AG10803 (cell line): ENCODE measurements at regions not wholly inside any gene's neighbourhood (a gene's known extent, or its start where the extent isn't known, plus 50 kb on each side); places are given as distances from the start of the nearest gene placed in this dataset.

Experiments
- DNase-seq: peaks from one replicate; pipeline ENCODE4 v3.0.0; 2010; ENCODE audit warnings: low read depth
- H3K4me3 ChIP-seq: 2 replicates; pipeline ENCODE4 v1.5.1; 2011; ENCODE audit warnings: mild to moderate bottlenecking, low read length, control low read depth
- TF ChIP-seq, protein P1 (sequence below): conservative IDR thresholded peaks from 2 replicates; pipeline ENCODE4 v1.5.1; 2011; ENCODE audit warnings: mild to moderate bottlenecking, low read length, control low read depth, inconsistent platforms

DNA sequence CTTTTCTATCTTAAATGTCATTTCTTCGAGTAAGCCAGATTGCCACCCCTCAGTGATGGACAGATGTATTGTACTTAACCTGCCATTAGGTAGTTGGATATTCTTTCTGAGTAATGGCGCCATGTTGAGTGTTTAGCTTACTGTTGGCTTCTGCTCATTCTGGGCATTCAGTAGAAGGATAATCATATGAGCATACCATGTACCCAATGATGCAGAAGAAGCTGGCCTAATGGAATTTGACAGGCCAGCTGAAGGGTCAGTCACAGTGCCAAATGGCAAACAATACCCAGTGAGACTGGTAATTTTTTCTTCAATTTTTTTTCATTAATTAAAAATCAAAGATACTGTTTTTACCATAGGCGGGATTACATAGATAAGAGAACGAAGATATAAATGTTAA is 1010.8 kb upstream of the EYS start:
- DNase-seq: no peak
- TF ChIP-seq, protein P1, sequence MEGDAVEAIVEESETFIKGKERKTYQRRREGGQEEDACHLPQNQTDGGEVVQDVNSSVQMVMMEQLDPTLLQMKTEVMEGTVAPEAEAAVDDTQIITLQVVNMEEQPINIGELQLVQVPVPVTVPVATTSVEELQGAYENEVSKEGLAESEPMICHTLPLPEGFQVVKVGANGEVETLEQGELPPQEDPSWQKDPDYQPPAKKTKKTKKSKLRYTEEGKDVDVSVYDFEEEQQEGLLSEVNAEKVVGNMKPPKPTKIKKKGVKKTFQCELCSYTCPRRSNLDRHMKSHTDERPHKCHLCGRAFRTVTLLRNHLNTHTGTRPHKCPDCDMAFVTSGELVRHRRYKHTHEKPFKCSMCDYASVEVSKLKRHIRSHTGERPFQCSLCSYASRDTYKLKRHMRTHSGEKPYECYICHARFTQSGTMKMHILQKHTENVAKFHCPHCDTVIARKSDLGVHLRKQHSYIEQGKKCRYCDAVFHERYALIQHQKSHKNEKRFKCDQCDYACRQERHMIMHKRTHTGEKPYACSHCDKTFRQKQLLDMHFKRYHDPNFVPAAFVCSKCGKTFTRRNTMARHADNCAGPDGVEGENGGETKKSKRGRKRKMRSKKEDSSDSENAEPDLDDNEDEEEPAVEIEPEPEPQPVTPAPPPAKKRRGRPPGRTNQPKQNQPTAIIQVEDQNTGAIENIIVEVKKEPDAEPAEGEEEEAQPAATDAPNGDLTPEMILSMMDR: no peak
- no peak overlapping the region for H3K4me3 ChIP-seq

DNA sequence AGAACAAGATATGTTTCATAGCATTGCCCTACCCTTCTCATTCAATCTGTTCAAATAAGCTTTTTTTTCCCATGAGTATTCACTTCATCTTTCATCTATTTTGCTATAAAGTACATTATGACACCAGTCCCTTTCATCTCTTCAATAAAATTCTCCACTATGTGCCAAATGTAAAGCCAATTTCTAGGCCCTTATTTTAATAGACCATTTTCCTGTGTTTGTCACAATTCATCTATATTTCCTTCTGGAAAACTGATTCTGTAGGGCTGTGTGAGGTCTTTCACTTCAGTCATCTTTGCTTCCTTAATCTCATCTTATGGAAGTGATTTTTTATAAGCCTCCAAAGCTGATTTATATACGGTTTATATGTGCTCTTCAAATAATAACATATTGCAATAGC is 992.4 kb upstream of the EYS start:
- no peak for DNase-seq
- H3K4me3 ChIP-seq: no peak overlapping the region
- TF ChIP-seq, protein P1: no peak

DNA sequence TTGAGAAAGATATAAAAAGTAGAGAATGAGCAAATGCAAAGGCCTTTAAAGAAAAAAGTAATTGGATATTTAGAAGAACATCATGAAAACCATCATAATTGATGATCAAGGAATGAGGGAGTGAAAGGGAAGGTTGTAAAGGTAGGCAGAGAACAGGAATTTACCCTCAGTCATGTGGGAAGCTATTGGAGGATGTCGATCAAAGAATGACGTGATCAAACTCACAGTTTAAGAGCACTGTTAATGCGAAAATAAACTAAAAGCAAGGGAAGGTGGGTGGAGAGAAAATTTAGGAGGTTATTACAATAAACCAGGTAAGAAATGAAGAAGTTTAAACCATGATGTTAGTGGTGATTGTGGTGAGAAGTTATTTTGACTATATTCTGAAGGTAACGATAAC is 982.6 kb upstream of the EYS start:
- no peak for DNase-seq
- TF ChIP-seq, protein P1: no peak
- no peak overlapping the region for H3K4me3 ChIP-seq

DNA sequence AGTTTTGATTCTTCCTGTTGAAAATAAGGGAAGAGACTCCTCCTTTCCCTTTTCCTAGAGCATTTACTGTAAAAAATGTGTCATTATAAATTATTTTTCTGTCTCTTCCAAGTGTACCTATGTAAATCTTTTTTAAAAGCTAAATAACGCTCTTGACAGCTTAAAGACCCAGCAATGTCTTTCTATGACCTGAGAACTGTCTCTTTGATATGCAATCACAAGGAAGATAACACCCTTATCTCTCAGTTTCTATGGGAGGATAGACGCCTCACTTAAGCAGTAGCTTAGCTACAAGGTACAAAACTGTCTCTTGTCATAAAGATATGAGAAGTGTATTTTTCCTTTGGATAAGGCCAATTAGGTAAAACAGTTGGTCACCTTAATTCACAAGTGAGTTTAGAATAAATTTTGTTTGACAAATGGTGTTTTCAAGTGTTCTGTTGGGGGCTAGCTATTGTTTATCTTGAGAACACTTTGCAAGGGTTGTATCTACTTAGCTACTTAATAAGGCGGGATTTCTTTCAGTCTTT is 980.6 kb upstream of the EYS start:
- no peak overlapping the region for H3K4me3 ChIP-seq
- DNase-seq: no peak
- TF ChIP-seq, protein P1: no peak

DNA sequence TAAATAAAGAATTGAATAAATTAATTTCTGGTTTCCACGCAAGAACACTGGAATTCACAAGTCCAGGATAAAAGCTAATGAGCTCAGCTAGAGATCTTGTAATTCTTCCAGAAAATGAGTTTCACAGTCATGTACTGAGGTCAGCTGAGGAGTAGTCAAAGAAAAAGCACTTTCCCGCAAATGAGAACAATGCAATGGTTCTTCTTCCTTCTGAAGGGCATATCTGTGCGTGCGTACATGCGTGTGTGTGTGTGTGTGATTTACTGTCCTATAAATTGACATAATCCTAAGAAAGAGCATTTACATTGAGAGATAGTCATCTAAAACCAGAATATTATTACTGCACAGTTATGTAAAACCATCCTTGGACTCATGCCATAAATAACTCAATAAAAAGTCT is 968.9 kb upstream of the EYS start:
- H3K4me3 ChIP-seq: no peak overlapping the region
- TF ChIP-seq, protein P1: no peak
- no peak for DNase-seq

DNA sequence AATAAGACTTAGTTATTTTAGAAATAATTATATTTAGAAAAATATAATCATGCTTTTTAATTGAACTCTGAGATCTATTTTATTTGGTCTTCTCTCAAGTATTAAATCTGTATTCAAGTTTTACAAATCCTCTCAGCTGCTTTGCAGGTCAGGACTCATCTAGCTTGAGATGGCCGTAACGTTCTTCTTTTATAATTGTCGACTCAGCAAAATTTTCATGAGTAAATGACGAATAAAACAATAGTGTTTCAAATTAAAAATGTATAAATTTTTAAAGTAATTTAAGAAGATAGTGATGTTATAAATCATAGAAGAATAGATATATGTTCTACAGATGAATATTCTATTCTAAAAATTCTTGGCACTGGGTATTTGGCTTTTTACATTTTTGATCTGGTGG is 957.1 kb upstream of the EYS start:
- H3K4me3 ChIP-seq: no peak overlapping the region
- TF ChIP-seq, protein P1: no peak
- no peak for DNase-seq

DNA sequence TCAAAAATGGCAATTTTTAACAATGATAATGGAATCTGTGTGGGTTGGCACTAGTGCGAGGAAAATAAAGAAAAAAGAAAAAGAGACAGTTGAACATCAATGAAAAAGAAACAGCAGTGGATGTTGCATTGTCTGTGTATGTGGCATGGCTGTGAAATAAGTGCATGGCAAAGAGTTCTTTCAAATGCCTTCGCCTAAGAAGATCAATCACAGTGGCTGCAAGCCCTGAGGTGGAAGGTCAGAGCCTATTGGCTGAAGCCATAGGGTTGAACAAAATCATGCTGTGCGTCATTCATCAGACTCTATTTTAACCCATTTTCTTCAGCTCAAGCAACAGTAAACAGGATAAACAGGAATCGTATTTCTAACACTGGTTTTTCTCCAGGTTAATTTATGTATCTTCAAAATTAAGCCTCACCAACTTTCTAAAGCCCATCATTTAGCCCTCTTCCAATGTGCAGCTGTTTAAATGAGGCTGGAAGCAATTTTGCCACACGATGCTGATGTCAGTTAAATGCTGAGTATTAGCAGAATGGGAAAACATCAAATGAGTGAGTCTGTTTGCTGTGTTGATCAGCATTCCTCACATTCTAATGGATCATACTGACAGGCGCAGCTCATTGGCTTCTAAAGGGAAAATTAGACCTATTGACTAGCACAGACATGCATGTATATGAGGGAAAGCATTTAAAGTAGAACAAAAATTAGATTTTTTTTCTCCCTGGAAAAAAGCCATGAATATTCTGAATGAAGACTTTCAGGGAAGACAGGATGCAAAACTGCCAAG is 955.9 kb upstream of the EYS start:
- no peak for DNase-seq
- no peak overlapping the region for H3K4me3 ChIP-seq
- TF ChIP-seq, protein P1: no peak
